HEK293 (cell line): ENCODE measurements at regions not wholly inside any gene's neighbourhood (a gene's known extent, or its start where the extent isn't known, plus 50 kb on each side); places are given as distances from the start of the nearest gene placed in this dataset.

Source experiments
- TF ChIP-seq, protein P1 (sequence below): fragments of 450-650 bp; formaldehyde crosslinking; IDR thresholded peaks from 2 replicates; pipeline ENCODE4 v1.5.1; 2017; ENCODE audit warnings: missing biosample characterization, missing genetic modification characterization
- TF ChIP-seq, protein P2 (sequence below): fragments of 450-650 bp; formaldehyde crosslinking; IDR thresholded peaks from 2 replicates; pipeline ENCODE4 v1.5.1; 2016; ENCODE audit warnings: missing biosample characterization, missing genetic modification characterization
- TF ChIP-seq, protein P3 (sequence below): fragments of 450-650 bp; formaldehyde crosslinking; IDR thresholded peaks from 2 replicates; pipeline ENCODE4 v1.5.1; 2016; ENCODE audit warnings: missing biosample characterization, missing genetic modification characterization

DNA sequence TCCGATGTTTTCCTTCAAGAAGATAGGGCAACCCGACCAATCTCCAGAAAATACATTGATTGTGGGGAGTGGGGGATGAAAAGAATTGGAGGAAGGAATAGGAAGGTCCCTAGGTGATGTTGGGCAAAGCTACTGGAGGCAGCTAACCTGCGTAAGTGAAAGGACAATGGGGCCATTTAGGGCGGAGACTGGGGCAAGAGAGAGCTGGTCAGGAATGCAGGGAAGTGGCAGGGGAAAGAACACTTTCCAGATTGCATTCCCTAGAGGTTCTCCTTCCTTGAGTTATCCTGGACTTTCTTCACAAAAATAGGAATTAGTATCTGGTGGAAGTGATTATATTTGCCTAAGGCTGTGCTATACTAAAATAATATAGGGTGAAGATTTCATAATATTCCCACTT, 151.8 kb upstream of the HMGA2 start:
- TF ChIP-seq, protein P1, sequence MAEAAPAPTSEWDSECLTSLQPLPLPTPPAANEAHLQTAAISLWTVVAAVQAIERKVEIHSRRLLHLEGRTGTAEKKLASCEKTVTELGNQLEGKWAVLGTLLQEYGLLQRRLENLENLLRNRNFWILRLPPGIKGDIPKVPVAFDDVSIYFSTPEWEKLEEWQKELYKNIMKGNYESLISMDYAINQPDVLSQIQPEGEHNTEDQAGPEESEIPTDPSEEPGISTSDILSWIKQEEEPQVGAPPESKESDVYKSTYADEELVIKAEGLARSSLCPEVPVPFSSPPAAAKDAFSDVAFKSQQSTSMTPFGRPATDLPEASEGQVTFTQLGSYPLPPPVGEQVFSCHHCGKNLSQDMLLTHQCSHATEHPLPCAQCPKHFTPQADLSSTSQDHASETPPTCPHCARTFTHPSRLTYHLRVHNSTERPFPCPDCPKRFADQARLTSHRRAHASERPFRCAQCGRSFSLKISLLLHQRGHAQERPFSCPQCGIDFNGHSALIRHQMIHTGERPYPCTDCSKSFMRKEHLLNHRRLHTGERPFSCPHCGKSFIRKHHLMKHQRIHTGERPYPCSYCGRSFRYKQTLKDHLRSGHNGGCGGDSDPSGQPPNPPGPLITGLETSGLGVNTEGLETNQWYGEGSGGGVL (tag by site-specific recombination) = no peak
- TF ChIP-seq, protein P2, sequence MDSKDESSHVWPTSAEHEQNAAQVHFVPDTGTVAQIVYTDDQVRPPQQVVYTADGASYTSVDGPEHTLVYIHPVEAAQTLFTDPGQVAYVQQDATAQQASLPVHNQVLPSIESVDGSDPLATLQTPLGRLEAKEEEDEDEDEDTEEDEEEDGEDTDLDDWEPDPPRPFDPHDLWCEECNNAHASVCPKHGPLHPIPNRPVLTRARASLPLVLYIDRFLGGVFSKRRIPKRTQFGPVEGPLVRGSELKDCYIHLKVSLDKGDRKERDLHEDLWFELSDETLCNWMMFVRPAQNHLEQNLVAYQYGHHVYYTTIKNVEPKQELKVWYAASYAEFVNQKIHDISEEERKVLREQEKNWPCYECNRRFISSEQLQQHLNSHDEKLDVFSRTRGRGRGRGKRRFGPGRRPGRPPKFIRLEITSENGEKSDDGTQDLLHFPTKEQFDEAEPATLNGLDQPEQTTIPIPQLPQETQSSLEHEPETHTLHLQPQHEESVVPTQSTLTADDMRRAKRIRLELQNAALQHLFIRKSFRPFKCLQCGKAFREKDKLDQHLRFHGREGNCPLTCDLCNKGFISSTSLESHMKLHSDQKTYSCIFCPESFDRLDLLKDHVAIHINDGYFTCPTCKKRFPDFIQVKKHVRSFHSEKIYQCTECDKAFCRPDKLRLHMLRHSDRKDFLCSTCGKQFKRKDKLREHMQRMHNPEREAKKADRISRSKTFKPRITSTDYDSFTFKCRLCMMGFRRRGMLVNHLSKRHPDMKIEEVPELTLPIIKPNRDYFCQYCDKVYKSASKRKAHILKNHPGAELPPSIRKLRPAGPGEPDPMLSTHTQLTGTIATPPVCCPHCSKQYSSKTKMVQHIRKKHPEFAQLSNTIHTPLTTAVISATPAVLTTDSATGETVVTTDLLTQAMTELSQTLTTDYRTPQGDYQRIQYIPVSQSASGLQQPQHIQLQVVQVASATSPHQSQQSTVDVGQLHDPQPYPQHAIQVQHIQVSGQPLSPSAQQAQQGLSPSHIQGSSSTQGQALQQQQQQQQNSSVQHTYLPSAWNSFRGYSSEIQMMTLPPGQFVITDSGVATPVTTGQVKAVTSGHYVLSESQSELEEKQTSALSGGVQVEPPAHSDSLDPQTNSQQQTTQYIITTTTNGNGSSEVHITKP (tag by site-specific recombination) = no peak
- TF ChIP-seq, protein P3, sequence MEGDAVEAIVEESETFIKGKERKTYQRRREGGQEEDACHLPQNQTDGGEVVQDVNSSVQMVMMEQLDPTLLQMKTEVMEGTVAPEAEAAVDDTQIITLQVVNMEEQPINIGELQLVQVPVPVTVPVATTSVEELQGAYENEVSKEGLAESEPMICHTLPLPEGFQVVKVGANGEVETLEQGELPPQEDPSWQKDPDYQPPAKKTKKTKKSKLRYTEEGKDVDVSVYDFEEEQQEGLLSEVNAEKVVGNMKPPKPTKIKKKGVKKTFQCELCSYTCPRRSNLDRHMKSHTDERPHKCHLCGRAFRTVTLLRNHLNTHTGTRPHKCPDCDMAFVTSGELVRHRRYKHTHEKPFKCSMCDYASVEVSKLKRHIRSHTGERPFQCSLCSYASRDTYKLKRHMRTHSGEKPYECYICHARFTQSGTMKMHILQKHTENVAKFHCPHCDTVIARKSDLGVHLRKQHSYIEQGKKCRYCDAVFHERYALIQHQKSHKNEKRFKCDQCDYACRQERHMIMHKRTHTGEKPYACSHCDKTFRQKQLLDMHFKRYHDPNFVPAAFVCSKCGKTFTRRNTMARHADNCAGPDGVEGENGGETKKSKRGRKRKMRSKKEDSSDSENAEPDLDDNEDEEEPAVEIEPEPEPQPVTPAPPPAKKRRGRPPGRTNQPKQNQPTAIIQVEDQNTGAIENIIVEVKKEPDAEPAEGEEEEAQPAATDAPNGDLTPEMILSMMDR (tag by site-specific recombination) = no peak
